Neural crest cell (in vitro differentiated cells): ENCODE measurements at regions not wholly inside any gene's neighbourhood (a gene's known extent, or its start where the extent isn't known, plus 50 kb on each side); places are given as distances from the start of the nearest gene placed in this dataset.
"Not testable (repeated sequence)": the region's sequence is repeated elsewhere in the genome, so short reads cannot be mapped to it uniquely, and the experiment has no call there.

Experiments
- DNase-seq: peaks from one replicate; pipeline ENCODE4 v3.0.0; 2021; ENCODE audit warnings: low read depth, mixed read lengths, low spot score
- H3K27ac Mint-ChIP-seq: one replicate; pipeline ENCODE4 v1.8.0; 2021; ENCODE audit warnings: mild to moderate bottlenecking, mixed read lengths; ENCODE audit not compliant: unreplicated experiment
- H3K27me3 Mint-ChIP-seq: 2 replicates; pipeline ENCODE4 v1.8.0; 2021; ENCODE audit warnings: low read depth, mild to moderate bottlenecking, mixed read lengths
- H3K36me3 Mint-ChIP-seq: 2 replicates; pipeline ENCODE4 v1.8.0; 2021; ENCODE audit warnings: low read depth, mild to moderate bottlenecking, mixed read lengths
- H3K4me1 Mint-ChIP-seq: 2 replicates; pipeline ENCODE4 v1.8.0; 2021; ENCODE audit warnings: mixed read lengths
- H3K4me3 Mint-ChIP-seq: one replicate; pipeline ENCODE4 v1.8.0; 2021; ENCODE audit warnings: mild to moderate bottlenecking, mixed read lengths
- H3K9me3 Mint-ChIP-seq: 2 replicates; pipeline ENCODE4 v1.8.0; 2021; ENCODE audit warnings: mixed read lengths
- TF ChIP-seq, protein P1 (sequence below): fragments of 200-600 bp; sonication (generic); conservative IDR thresholded peaks from 2 replicates; pipeline ENCODE4 v1.5.0; 2021; ENCODE audit warnings: antibody characterized with exemption, mild to moderate bottlenecking

DNA sequence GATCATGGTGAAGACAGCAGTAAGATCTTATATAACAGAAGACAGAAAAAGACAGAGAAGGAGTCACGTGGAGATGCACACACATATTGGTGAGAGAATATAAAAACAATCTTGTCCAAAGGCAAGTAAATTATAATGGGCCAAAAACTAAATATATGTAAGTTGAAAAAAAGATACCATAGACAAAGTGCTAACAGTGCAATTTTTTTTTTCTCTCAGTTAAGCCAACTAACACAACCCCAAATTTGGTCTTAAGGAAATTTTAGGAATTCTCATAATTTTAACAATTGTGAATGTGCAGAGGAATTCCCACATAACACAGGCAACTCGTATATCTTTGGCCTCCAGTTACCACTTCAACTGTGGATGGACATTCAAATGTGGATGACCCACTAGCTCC lies 432.2 kb downstream of the SOX2 start:
- TF ChIP-seq, protein P1, sequence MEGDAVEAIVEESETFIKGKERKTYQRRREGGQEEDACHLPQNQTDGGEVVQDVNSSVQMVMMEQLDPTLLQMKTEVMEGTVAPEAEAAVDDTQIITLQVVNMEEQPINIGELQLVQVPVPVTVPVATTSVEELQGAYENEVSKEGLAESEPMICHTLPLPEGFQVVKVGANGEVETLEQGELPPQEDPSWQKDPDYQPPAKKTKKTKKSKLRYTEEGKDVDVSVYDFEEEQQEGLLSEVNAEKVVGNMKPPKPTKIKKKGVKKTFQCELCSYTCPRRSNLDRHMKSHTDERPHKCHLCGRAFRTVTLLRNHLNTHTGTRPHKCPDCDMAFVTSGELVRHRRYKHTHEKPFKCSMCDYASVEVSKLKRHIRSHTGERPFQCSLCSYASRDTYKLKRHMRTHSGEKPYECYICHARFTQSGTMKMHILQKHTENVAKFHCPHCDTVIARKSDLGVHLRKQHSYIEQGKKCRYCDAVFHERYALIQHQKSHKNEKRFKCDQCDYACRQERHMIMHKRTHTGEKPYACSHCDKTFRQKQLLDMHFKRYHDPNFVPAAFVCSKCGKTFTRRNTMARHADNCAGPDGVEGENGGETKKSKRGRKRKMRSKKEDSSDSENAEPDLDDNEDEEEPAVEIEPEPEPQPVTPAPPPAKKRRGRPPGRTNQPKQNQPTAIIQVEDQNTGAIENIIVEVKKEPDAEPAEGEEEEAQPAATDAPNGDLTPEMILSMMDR: no peak
- peaks cover 25% of the 10 kb centered on the region for H3K4me1 Mint-ChIP-seq
- no peaks in the 10 kb centered on the region for H3K27me3 Mint-ChIP-seq
- no peaks in the 10 kb centered on the region for H3K36me3 Mint-ChIP-seq
- H3K27ac Mint-ChIP-seq: no peak overlapping the region
- H3K9me3 Mint-ChIP-seq: no peaks in the 10 kb centered on the region
- H3K4me3 Mint-ChIP-seq: no peak overlapping the region
- DNase-seq: no peak

DNA sequence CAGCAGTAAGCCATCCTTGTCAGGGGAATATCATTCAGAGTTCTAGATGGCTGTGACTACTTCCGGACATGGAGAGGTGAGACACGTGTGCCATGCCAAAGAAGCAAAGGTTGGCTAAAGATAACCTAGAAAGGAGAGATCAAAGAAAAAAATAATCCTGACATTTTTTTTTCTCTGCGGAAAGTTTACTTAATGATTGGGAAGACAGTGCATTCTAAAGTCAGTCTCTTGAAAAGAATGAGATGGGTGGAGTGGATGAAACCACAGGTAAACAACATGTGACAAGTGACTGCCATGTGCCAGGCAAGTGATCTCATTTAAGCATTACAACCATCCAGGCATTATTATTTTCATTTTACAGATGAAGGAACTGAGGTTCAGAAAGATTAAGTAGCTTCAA lies 436.6 kb downstream of the SOX2 start:
- Mint-ChIP-seq H3K4me1 (peaks cover 19% of the 10 kb centered on the region), H3K36me3 (peaks cover 17% of the 10 kb centered on the region), H3K27ac (no peak overlapping the region), H3K9me3 (peaks cover 12% of the 10 kb centered on the region), H3K4me3 (no peak overlapping the region), H3K27me3 (no peaks in the 10 kb centered on the region)
- no peak for DNase-seq
- TF ChIP-seq, protein P1: no peak

DNA sequence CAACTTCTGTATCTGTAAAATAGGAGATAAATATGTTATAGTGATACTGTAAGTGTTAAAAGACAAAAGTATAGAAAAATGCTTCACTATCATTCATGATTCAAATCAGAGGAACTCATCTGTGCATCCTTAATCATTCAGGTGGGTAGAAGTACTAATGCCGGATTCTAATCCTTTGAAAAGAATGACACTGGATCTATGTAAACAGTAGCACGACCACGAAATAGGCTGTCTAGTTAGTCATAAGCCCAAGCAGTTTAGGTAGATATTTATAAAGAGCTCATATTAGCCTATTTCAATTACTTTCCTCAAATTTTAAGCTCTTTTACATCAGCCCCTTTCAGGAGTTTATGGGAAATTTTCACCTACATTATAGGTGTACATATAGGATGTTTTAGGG lies 437.9 kb downstream of the SOX2 start:
- H3K27me3 Mint-ChIP-seq: no peaks in the 10 kb centered on the region
- H3K36me3 Mint-ChIP-seq: peaks cover 20% of the 10 kb centered on the region
- TF ChIP-seq, protein P1: no peak
- no peak overlapping the region for H3K4me3 Mint-ChIP-seq
- H3K27ac Mint-ChIP-seq: no peak overlapping the region
- no peak for DNase-seq
- H3K9me3 Mint-ChIP-seq: peaks cover 12% of the 10 kb centered on the region
- peaks cover 22% of the 10 kb centered on the region for H3K4me1 Mint-ChIP-seq

DNA sequence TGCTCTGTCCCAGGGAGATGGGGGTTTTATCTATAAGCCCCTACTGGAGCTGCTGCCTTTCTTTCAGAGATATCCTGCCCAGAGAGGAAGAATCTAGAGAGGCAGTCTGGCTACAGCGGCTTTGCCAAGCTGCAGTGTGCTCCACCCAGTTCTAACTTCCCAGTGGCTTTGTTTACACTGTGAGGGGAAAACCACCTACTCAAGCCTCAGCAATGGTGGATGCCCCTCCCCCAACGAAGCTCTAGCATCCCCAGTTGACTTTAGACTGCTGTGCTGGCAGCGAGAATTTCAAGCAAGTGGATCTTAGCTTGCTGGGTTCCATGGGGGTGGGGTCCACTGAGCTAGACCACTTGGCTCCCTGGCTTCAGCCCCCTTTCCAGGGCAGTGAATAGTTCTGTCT lies 444.6 kb downstream of the SOX2 start:
- Mint-ChIP-seq H3K4me1 (peaks cover 22% of the 10 kb centered on the region), H3K36me3 (peaks cover 21% of the 10 kb centered on the region)
- H3K4me3 Mint-ChIP-seq: not testable (repeated sequence)

DNA sequence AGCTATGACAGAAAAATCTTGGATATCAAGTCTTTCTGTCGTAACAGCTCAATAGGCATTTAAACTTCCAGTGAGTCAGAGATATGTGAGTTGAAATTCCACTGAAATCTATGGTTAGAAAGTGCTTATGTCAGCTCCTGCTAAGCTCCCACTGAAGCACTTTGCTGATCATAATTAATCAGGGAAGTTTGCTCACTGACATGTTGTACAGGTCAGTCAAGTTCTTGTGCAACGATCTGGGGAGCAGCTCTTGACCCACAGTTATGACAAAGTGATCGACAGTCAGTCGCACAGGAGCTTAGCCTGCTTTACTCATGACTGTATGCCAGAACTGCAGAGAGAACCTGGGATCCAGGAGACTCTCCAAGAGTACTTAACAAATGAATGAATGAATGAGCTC lies 453.5 kb downstream of the SOX2 start:
- no peak overlapping the region for H3K4me3 Mint-ChIP-seq
- TF ChIP-seq, protein P1: no peak

More for the DNA sequence above, 444.6 kb downstream of the SOX2 start:
- DNase-seq, H3K27me3 Mint-ChIP-seq, H3K27ac Mint-ChIP-seq: not testable (repeated sequence)
- peaks cover 11% of the 10 kb centered on the region for H3K9me3 Mint-ChIP-seq

DNA sequence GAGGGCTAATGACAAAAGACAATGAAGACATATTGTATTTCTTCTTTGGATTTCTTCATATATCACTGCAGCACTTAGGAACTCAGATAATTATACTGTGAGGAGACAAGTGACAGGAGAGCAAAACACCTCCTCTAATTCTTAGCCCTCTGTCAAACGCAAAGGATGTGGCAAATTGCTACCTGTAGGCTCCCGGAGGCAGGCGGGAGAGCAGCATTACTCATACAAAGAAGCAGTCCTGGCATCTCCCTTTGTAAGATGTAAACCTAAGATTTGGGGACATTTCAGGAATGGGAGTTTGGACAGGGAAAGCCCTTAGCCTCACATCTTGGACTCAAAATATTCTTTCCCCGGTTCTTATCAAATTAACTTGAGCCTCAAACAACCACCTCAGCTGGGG lies 460.8 kb downstream of the SOX2 start:
- H3K9me3 Mint-ChIP-seq: no peaks in the 10 kb centered on the region
- no peak overlapping the region for H3K27ac Mint-ChIP-seq
- H3K27me3 Mint-ChIP-seq: no peaks in the 10 kb centered on the region
- TF ChIP-seq, protein P1: no peak
- H3K36me3 Mint-ChIP-seq: no peaks in the 10 kb centered on the region
- peaks cover 9% of the 10 kb centered on the region for H3K4me1 Mint-ChIP-seq
- no peak for DNase-seq
- H3K4me3 Mint-ChIP-seq: no peak overlapping the region

More for the DNA sequence above, 453.5 kb downstream of the SOX2 start:
- Mint-ChIP-seq H3K27ac (no peak overlapping the region), H3K9me3 (no peaks in the 10 kb centered on the region), H3K27me3 (no peaks in the 10 kb centered on the region), H3K4me1 (peaks cover 6% of the 10 kb centered on the region), H3K36me3 (no peaks in the 10 kb centered on the region)
- DNase-seq: no peak
